HG03571 (cell line): ENCODE measurements at regions not wholly inside any gene's neighbourhood (a gene's known extent, or its start where the extent isn't known, plus 50 kb on each side); places are given as distances from the start of the nearest gene placed in this dataset.
A peak's percentile ranks its signal among the peaks of the same experiment; 100 is the strongest.

ENCODE experiments used
- ATAC-seq: cut with Tn5 transposase; IDR thresholded peaks from one replicate; pipeline ENCODE4 v1.9.1; 2021; ENCODE audit not compliant: unreplicated experiment

DNA sequence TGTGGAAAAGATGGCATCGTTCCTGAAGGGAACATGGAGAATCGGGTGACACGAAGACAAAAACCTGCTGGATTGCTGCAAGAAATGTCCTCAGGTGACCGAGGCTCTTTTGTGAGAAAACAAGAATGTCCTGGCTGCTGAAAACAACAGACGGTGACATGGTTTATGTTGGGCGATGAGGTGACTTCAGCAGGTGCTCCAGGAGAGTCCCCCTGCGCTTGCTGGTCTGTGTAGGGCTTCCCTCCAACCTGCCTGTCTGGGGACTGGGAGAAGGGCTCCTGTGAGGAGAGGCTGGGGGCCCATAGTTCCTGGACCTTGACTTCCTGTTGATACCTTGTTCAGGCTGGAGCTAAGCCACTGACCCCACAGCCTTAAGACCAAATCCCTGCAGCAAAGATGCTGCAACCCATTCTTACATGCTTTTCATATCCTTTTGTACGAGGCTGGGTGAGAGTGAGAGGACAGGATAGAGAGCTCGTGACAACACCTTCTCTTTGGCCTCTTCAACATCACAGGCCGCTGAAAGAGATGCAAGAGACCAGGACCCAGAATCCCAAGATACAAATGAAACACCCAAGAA is 134.8 kb downstream of the CD83 start:
- no peak for ATAC-seq

DNA sequence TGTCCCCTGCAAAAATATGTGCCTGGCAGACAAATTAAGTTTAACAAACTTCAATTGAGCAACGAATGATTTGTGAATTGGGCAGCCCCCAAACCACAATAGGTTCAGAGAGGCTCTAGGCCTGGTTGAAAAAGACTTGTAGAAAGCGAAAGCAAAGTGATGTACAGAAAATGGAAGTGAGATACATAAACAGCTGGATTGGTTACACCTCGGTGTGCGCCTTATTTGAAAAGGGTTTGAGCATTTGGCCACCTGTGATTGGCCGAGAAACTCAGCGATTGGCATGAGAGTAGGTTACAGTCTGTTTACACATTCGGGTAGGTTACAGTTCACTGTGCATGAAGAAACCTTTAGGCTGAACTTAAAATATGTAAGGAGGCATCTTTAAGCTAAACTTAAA is 136.9 kb downstream of the CD83 start:
- peak; percentile 89 for ATAC-seq

DNA sequence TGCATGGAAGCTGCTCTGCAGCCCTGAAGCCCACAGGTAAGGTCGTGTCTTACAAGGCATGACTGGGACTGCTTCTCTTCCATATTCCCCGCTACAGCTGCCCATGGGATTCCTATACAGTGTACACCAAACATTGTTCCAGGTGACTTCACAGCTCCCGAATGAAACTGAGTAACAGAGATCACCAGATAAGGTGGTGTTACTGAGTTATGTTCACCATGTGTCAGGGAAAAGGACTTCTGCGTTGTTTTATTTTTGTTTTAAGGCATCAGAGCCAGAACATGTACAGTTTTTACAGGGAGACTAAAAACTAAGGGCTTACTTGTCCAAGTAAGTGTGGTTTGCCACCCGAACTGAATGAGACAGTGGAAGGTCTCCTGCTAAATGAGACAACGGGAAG is 138.3 kb downstream of the CD83 start:
- ATAC-seq = no peak

DNA sequence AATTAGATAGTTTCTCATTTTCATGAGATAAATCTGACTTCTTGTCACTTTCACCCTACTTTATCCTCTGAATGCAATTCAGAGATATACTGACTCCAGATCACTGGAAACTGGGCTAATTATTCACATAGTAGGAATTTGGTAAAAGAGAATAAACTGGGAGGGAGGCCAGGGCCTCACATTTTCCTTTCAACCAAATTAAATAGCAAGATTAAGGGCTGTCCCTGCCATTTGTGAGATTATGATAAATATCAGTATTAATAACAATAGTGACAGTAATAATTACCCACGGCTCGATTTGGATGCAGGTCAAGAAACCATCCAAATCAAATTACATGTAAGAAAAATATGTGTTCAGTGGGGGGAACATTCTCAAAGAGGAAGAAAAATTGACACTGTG is 140.5 kb downstream of the CD83 start:
- ATAC-seq = no peak

DNA sequence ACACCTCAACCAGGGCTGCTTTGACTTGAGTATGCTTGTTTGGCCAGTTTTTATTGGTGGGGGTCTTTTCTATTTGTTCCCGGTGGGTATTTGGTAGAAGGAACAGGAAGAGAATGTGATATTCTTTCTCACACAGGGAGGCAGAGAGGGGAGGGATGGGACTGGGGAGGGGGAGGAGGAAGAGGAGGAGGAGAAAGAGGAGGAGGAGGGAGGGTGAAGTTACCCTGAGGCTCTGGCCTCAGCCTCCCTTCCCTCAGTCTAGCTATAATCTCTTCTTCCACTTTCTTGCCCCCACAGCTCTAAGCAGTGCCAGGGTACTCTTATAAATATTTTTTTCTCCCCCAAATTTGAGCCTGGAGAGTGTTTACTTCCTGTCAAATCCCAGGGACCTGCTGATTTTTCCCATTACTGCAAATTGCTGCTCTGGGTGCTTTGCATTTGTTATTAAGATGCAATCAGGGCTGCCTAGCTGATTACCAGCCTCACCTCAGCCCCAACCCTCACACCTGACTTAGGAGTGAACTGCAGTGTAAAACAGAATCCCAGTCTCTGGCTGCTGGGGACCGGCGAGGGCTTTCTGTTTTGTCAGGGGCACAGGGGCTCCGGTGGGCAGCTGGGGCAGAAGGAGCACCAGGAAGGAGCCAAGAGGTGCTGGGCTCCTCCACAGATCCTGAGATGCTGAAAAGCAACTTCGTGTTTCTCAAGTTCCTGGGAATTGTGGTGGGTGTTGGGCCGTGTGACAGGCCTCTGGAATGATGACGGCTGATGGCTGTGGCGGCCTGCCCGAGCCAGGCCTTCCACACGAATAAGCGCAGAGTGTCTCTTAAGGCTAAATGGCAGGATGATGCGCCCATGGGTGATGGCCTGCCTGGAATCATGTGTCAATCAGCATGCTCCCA is 141.4 kb downstream of the CD83 start:
- no peak for ATAC-seq

DNA sequence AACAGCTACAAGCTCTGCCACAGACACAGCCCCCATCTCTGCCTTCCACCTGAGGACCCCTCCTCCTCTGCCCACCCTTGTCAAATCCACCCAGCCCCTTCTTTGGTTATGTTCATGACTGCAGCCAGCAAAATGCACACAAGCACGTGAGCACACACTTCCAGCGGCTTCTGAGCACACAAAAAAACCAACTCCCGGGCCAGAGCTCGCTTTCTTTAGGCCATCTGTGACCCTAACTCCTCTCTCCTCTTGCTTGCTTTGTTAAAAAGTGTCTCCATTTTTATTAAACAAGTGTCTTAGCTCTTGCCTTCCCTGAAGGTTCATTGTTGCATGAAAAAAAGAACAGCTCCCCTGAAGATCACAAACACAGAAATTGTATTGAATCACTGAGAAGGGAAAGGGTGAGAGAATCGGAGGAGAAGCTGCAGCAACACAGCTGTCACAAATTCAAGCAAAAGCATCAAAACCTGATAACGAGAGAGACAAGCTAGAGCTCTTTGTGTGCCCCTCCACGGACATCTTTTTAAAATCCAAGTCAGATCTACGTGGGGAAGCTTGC is 142.1 kb downstream of the CD83 start:
- no peak for ATAC-seq

DNA sequence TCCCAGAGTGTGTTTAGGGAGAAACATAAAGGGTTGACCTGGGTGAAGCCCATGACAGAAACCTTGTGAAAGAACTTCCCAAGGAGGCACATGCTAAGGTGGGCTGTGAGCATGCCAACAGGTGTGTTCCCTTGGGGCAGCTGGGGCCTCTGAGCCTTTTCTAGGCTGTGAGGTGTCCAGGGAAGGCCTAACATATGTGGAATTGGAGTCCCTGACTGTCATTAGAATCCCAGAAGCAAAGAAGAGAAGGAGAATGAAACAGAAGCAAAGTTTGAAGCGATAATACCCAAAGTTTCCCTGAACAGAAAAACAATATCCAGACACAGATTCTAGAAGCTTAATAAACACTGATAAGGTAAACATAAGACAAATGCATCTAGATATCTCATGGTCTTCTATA is 143.3 kb downstream of the CD83 start:
- ATAC-seq = no peak

DNA sequence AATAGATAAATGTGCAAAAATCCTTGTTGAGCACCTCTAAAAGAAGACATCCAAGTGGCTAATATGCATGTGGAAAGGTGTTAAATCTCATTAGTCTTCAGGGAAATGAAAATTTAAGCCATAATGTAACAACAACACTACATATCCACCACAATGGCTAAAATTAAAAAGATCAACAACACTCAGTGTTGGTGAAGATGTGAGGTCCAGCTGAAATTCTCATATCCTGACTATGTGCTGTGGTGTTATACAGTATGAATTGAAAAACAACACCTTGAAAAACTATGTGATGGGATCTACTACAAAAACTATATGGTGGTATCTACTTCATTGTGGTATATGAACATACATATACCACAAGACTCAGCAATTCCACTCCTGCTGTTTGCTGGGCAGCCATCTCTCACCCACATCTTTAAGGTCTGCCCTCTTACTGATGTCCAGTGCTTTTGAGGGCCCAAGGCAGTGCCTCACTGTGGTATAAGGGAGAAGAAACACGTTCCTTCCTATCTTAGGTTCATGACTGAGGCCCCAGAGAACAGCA is 146.4 kb downstream of the CD83 start:
- ATAC-seq = no peak

DNA sequence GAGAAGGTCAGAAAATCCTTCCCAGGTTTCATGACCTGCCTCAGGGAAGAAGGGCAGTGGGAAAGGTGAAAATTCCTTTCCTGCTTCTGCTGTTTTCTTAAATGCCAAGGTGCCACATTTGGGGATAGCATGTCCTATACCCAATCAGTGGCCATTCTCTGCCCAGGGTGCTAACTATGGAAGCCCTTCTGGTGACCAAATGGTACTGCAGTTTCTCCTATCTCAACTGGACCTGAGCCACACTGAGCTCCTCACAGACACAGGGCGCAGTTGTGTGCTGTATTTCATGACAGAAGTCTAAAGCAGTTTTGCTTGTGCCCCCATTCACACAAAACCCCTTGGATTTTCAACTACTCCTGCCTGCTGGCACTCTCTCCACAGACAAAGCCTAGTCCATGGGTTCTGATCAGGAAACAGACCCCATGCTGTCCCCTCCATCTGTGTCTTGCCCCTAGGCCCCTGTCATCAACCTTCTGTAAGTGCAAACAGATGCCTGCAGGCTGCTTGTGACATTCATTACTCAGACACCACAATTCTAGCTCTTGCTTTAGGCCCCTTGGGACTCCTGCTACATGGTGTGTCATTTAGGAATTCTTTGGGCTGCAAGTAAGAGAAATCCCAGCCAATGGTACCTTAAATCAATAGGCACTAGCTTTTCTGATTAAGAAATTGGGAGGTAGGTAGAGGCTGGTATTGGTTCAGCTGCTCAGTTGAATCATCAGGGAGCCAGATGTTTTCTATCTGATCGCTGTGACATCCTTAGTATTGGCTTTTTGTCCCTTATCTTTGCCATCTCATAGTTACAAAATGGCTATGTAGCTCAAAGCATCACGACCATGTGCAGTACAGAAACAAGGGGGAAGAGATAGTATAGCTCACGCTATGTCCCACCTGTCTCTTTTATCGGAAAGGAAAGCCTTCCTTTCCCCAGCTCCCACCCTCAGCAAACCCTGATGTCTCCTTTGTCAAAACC is 147.8 kb downstream of the CD83 start:
- no peak for ATAC-seq

DNA sequence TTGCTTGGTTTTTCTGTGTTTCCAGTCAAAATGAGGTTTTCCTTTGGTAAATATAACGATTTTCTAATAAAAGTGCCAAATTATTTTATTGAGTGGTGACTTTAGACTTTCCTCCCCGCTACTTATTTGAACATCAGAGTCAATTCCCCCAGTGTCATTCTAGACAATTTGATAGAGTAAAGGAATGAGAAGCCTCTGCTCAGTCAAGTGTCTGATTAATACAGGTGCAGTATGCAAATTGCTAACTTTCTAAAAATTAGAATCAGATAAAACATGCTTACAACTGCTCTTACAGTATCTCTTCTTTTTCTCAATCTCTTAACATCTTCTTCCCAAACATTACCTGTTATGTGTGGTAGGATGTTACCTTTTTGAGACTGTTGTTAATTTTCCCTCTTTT is 148.7 kb downstream of the CD83 start:
- ATAC-seq = no peak

DNA sequence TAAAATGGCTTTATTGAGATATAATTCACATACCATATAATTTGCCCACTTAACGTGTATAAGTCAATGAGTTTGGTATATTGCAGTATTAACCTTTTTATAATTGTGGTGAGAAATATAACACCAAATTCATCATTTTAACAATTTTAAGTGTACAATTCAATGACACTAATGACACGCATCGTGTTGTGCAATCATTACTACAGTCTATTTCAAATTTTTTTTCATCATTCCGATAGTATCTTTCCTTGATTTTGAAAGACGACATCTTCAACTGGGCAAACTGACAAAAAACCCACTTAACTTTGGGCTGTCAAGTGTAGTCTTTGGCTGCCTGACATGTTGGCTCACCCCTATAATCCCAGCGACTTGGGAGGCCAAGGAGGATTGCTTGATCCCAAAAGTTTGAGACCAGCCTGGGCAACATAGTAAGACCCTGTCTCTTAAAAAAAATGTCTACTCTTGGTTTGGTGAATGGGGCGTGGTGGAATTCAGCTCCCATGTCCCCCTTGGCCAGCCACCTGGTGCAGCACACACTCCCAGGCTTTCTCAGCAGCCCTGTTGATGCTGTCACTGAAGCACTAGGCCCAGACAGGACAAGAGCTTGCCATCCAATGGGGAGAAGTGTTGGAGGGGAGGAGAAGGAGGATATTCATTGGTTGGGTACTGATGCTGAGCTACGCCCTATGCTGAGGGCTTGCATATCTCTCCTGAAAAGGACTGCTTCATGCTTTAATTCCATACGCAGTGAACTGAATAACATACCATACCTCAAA is 150.5 kb downstream of the CD83 start:
- ATAC-seq = no peak

DNA sequence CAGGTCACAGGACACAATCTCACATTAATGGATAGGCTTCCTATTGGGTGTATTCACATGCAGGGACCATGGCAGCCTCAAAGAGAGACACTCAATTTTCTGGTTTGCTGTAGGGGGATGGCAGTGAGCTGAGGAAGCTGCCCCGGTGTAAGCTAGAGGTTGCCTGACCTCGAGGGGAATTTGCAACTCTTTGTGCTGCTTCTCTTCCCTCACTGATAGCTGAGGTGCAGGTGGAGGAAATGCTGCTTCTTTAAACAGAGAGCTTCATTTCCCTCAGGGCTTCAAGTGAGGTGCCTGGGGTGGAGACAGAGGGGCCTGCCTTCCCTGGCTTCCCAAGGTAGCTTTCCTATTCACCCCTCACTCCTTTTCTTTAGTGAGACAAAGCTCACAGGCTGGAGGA is 151.9 kb downstream of the CD83 start:
- no peak for ATAC-seq

DNA sequence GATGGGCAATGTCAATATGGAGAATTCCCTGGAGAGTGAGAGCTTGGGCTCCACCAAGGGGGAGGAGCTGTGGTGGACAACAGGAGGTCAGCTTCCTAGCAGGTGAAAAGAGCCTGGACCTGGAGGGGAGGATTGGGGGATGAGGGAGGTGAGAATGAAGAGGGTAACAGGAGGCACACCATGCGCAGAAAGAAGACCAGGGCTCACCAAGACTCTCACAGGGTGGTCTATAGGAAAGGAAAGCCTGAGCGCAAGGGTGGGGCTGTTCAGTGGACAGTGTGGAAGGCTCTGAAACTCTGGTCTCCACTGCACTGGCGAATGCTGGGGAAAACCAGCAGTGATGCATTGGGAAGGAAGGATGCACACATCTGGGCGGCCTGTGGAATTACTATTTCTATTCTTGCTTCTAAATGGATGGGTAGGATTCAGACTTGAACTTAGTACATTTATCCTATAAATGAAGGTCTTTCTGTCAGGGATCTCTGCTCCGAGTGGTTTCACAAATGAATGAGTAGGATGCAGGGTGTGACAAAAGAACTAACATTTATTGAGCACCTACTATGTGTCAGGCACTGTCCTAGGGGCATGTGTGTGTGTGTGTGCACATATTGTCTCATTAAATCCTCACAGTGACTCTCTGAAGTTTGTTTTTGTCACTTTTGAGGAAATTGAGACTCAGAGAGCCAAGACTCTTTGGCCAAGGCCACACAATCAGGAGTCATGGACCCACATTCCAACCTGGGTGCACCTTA is 152.7 kb downstream of the CD83 start:
- ATAC-seq = no peak

DNA sequence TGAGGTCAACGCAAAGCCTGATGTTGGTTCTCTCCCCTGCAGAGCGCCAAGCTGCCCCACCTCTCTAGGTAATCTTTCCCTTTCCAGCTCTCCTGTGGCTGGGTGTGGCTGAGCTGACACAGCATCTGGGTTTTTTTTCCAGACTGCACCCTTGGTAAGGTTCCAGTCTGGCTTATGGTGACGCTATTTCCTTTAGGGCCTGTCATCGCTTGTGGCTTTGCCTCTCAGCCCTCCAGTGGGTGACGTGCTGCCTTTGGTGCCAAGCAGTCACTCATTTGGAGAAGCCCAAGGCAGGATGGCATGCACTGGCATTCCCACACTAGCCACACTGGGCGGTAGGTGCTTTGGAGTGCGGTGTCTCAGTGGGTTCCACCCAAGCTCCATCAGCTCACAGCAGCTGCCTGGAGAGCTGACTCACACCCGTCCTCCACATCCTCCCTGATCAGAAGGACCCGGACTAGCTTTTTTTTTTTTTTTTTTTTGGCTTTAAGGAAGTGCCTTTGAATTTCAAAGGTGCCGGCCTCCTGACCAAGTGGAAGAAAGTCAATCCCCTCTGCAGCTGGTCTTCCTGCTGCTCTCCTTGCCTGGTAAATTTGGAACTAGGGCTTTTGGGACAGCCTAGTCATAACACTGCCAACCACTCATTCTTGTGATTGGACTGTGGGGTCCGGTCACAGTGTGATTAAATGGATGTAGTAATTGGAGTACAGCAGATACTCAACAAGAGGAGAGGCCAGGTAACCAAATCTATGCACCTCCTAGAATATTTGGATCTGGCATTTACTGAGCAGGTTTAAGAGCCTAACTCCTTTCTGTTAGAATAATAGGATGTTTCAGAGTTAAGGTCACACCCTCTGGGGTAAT is 153.6 kb downstream of the CD83 start:
- no peak for ATAC-seq

DNA sequence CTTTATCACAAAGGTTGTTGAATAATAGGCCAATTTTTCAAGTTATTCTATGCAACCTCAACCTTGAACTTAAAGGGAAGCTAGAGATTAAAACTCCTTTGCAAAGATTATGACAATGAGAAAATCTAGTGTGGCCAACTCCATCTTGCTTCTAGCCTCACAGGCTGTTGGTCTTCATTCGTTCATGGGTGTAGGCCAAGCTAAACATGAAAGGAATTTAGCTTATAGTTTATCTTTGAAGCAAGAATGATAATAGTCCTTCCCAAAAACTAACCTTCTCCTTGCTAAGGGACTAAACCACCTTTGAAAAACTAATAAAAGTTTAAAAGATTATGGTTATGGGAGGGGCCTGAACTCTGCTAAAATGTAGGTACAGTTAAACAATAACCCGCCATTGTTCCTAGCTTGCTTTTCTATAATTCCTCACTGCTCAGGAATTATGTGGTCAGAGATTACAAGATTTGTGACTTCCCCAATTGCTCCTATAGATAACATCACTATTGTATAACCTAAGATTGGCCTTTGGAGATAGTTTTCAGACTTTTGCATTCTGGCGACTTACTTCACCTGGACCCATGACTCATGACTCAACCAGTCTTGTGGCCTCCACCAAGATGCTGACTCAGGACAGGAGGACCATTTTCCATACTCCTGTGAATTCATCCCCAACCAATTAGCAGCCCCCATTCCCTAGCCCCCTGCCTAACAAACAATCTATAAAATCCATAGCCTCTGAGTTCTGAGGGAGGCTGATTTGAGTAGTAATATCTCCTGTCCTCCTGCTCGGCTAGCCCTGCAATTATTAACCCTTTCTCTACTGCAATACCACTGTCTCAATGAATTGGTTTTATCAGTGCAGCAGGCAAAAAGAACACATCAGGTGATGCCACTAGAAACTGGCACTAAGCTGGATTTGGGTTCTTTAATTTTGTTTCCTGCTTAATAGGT is 154.5 kb downstream of the CD83 start:
- ATAC-seq = no peak

DNA sequence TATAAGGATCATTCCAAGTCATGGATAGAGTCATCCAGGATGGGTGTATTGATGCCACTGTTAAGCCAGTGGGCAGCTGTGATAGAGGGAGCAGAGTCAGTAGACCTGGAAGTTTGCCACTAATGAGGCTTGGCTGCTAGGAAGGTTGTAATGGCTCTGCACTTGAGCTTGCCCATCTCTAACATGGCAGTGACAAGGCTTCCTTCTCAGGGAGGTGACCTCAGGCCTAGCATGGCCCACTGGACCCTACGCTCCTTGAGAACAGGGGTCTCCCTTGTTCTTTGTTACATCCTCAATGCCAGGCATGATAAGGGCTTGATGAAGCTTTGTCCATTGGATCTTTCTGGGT is 155.1 kb downstream of the CD83 start:
- ATAC-seq = no peak

DNA sequence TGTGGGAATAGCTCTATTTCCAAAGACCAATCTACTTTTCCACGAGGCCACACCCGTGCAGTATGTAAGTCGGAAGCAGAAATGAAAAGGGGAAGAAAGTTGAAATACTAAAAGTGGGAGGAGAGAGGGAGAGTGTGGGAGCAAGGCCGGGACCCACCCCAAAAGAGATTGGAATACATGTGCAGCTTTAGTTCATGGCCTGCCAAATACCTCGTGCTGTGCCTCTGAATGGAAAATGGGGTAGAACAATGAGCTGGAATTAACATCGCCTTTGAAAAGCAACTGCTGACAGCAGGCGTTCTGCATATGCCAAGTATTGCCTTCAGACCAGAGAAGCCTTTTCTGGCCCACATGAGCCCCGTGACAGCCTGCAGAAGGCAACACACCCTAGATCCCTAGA is 155.6 kb downstream of the CD83 start:
- ATAC-seq = no peak

DNA sequence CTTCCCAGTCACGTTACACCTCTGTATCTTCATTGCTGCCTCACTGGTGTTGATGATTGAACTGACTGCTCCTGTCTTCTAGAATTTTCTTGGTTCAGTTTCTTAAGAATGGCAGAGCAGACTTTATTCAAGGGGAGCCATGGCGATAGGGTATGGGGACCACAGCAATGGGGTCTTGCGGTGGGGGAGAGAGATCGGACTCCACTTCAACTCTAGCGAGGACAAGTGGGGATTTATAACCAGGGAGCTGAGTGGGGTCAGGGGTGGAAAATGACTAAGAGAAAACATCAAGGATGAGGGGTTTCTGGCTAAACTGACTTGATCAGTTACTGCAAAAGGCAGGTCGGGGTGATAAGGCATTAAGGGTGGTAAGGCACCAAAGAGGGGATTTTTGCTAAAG is 156.4 kb downstream of the CD83 start:
- ATAC-seq = no peak
